ENCODE measurements at regions not wholly inside any gene's neighbourhood (a gene's known extent, or its start where the extent isn't known, plus 50 kb on each side); places are given as distances from the start of the nearest gene placed in this dataset.

GRCh38 chr3:194860725-194861124 lies 175.0 kb downstream of the FAM43A start:
- Histone ChIP-seq H3K9me3 (no peaks in the 10 kb centered on the region), H3K27me3 (no peaks in the 10 kb centered on the region), H3K36me3 (no peaks in the 10 kb centered on the region), H3K4me3 (no peak overlapping the region), H3K4me1 (no peaks in the 10 kb centered on the region), H3K27ac (no peak overlapping the region)
- DNase-seq (ENCODE audit: low spot score in 2 of 2): no peak
- intact Hi-C loops (cut with DNase I): no loop called here
- TF ChIP-seq CTCF (IDR thresholded peaks at IDR 0.05): no peak

- DNase-seq (ENCODE audit: low spot score in 2 of 2): no peak
- TF ChIP-seq CTCF (IDR thresholded peaks at IDR 0.05): no peak
- Histone ChIP-seq H3K36me3 (no peaks in the 10 kb centered on the region), H3K27ac (no peak overlapping the region), H3K27me3 (no peaks in the 10 kb centered on the region), H3K4me1 (no peaks in the 10 kb centered on the region), H3K4me3 (no peak overlapping the region), H3K9me3 (no peaks in the 10 kb centered on the region)
- intact Hi-C loops (cut with DNase I): no loop called here
Measured at GRCh38 chr3:194861375-194861774, 175.7 kb downstream of the FAM43A start.

- H3K27me3 ChIP-seq: no peaks in the 10 kb centered on the region
- no peaks in the 10 kb centered on the region for H3K36me3 ChIP-seq
- H3K9me3 ChIP-seq: no peaks in the 10 kb centered on the region
- intact Hi-C loops (cut with DNase I): no loop called here
- H3K4me3 ChIP-seq: no peak overlapping the region
- no peak for DNase-seq (ENCODE audit: low spot score in 2 of 2)
- H3K27ac ChIP-seq: no peak overlapping the region
- TF ChIP-seq CTCF (IDR thresholded peaks at IDR 0.05): no peak
- no peaks in the 10 kb centered on the region for H3K4me1 ChIP-seq
Measured at GRCh38 chr3:194865061-194865460, 179.4 kb downstream of the FAM43A start.

- no peak for TF ChIP-seq CTCF (IDR thresholded peaks at IDR 0.05)
- DNase-seq (ENCODE audit: low spot score in 2 of 2): no peak
- H3K9me3 ChIP-seq: no peaks in the 10 kb centered on the region
Measured at GRCh38 chr3:194865615-194866014, 179.9 kb downstream of the FAM43A start.

DNA sequence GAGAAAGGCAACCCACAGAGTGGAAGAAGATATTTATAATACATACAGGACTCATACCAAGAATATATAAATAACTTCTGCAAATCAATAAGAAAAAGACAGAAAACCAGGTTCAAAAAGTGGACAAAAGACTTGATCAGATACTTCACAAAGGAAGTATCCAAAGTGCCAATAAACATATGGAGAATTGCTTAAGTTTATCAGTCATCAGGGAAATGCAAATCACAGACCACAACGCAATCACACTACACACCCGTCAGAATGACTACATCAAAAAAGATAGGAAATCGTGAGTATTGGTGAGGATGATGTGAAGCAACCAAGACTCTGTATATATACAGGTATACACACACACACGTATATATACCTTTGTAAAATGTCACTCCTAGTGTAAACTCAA lies 180.6 kb downstream of the FAM43A start:
- no peak for TF ChIP-seq CTCF (IDR thresholded peaks at IDR 0.05)
- no peak overlapping the region for H3K4me3 ChIP-seq
- H3K27ac ChIP-seq: no peak overlapping the region
- intact Hi-C loops (cut with DNase I): no loop called here
- H3K9me3 ChIP-seq: no peaks in the 10 kb centered on the region
- no peaks in the 10 kb centered on the region for H3K27me3 ChIP-seq
- DNase-seq (ENCODE audit: low spot score in 2 of 2): no peak
- no peaks in the 10 kb centered on the region for H3K36me3 ChIP-seq
- H3K4me1 ChIP-seq: peaks cover 0 to under 1% of the 10 kb centered on the region in 2 donors

More at GRCh38 chr3:194865615-194866014, 179.9 kb downstream of the FAM43A start:
- H3K27me3 ChIP-seq: no peaks in the 10 kb centered on the region
- H3K4me1 ChIP-seq: no peaks in the 10 kb centered on the region
- no peak overlapping the region for H3K4me3 ChIP-seq
- H3K36me3 ChIP-seq: no peaks in the 10 kb centered on the region
- H3K27ac ChIP-seq: no peak overlapping the region
- intact Hi-C loops (cut with DNase I): no loop called here

Data from ascending aorta (tissue), 2 donors.